ENCODE measurements at regions not wholly inside any gene's neighbourhood (a gene's known extent, or its start where the extent isn't known, plus 50 kb on each side); places are given as distances from the start of the nearest gene placed in this dataset.

- H3K27me3 ChIP-seq (ENCODE audit: control insufficient read depth in 2 of 2, insufficient read depth in 2 of 2, low read length in 2 of 2): no peaks in the 10 kb centered on the region
- peak overlapping the region; percentile 40 to 41 for H3K9ac ChIP-seq (ENCODE audit: low read depth in 1 of 2, low read length in 2 of 2)
- no peaks in the 10 kb centered on the region for H3K36me3 ChIP-seq (ENCODE audit: control insufficient read depth in 2 of 2, insufficient read depth in 2 of 2, low read length in 2 of 2)
- H3K27ac ChIP-seq (ENCODE audit: low read depth in 2 of 2, low read length in 2 of 2): peak overlapping the region; percentile 78 to 82
- no peak overlapping the region for H3K4me3 ChIP-seq (ENCODE audit: low read length in 2 of 2)
- H3K9me3 ChIP-seq (ENCODE audit: control insufficient read depth in 2 of 2, low read length in 2 of 2): no peaks in the 10 kb centered on the region
- peaks cover 12 to 15% of the 10 kb centered on the region in 2 donors for H3K4me1 ChIP-seq (ENCODE audit: control insufficient read depth in 2 of 2, insufficient read depth in 2 of 2, low read length in 2 of 2)
Observed at GRCh38 chr12:123041811-123042655, 61.6 kb downstream of the ARL6IP4 start.

GRCh38 chr12:123041042-123041531 is 60.6 kb downstream of the ARL6IP4 start:
- H3K9ac ChIP-seq (ENCODE audit: low read depth in 1 of 2, low read length in 2 of 2): no peak overlapping the region
- no peaks in the 10 kb centered on the region for H3K27me3 ChIP-seq (ENCODE audit: control insufficient read depth in 2 of 2, insufficient read depth in 2 of 2, low read length in 2 of 2)
- no peak overlapping the region for H3K4me3 ChIP-seq (ENCODE audit: low read length in 2 of 2)
- no peaks in the 10 kb centered on the region for H3K9me3 ChIP-seq (ENCODE audit: control insufficient read depth in 2 of 2, low read length in 2 of 2)
- peaks cover 12 to 15% of the 10 kb centered on the region in 2 donors for H3K4me1 ChIP-seq (ENCODE audit: control insufficient read depth in 2 of 2, insufficient read depth in 2 of 2, low read length in 2 of 2)
- no peaks in the 10 kb centered on the region for H3K36me3 ChIP-seq (ENCODE audit: control insufficient read depth in 2 of 2, insufficient read depth in 2 of 2, low read length in 2 of 2)
- peak overlapping the region; percentile 45 to 82 for H3K27ac ChIP-seq (ENCODE audit: low read depth in 2 of 2, low read length in 2 of 2)

- no peaks in the 10 kb centered on the region for H3K27me3 ChIP-seq (ENCODE audit: control insufficient read depth in 2 of 2, insufficient read depth in 2 of 2, low read length in 2 of 2)
- H3K36me3 ChIP-seq (ENCODE audit: control insufficient read depth in 2 of 2, insufficient read depth in 2 of 2, low read length in 2 of 2): no peaks in the 10 kb centered on the region
- H3K27ac ChIP-seq (ENCODE audit: low read depth in 2 of 2, low read length in 2 of 2): no peak overlapping the region
- no peaks in the 10 kb centered on the region for H3K9me3 ChIP-seq (ENCODE audit: control insufficient read depth in 2 of 2, low read length in 2 of 2)
- H3K4me1 ChIP-seq (ENCODE audit: control insufficient read depth in 2 of 2, insufficient read depth in 2 of 2, low read length in 2 of 2): peaks cover 12 to 15% of the 10 kb centered on the region in 2 donors
- no peak overlapping the region for H3K4me3 ChIP-seq (ENCODE audit: low read length in 2 of 2)
- no peak overlapping the region for H3K9ac ChIP-seq (ENCODE audit: low read depth in 1 of 2, low read length in 2 of 2)
Observed at GRCh38 chr12:123040106-123040505, 59.6 kb downstream of the ARL6IP4 start.

- Histone ChIP-seq H3K4me1 (ENCODE audit: control insufficient read depth in 2 of 2, insufficient read depth in 2 of 2, low read length in 2 of 2) (peaks cover 12 to 15% of the 10 kb centered on the region in 2 donors), H3K9ac (ENCODE audit: low read depth in 1 of 2, low read length in 2 of 2) (no peak overlapping the region), H3K4me3 (ENCODE audit: low read length in 2 of 2) (no peak overlapping the region), H3K36me3 (ENCODE audit: control insufficient read depth in 2 of 2, insufficient read depth in 2 of 2, low read length in 2 of 2) (no peaks in the 10 kb centered on the region), H3K27ac (ENCODE audit: low read depth in 2 of 2, low read length in 2 of 2) (no peak overlapping the region), H3K27me3 (ENCODE audit: control insufficient read depth in 2 of 2, insufficient read depth in 2 of 2, low read length in 2 of 2) (no peaks in the 10 kb centered on the region), H3K9me3 (ENCODE audit: control insufficient read depth in 2 of 2, low read length in 2 of 2) (no peaks in the 10 kb centered on the region)
Observed at GRCh38 chr12:123038966-123039365, 58.5 kb downstream of the ARL6IP4 start.

GRCh38 chr12:123038486-123038885 is 58.0 kb downstream of the ARL6IP4 start:
- H3K36me3 ChIP-seq (ENCODE audit: control insufficient read depth in 2 of 2, insufficient read depth in 2 of 2, low read length in 2 of 2): no peaks in the 10 kb centered on the region
- no peak overlapping the region for H3K4me3 ChIP-seq (ENCODE audit: low read length in 2 of 2)
- peaks cover 8 to 14% of the 10 kb centered on the region in 2 donors for H3K4me1 ChIP-seq (ENCODE audit: control insufficient read depth in 2 of 2, insufficient read depth in 2 of 2, low read length in 2 of 2)
- H3K27me3 ChIP-seq (ENCODE audit: control insufficient read depth in 2 of 2, insufficient read depth in 2 of 2, low read length in 2 of 2): no peaks in the 10 kb centered on the region
- H3K9me3 ChIP-seq (ENCODE audit: control insufficient read depth in 2 of 2, low read length in 2 of 2): no peaks in the 10 kb centered on the region
- H3K27ac ChIP-seq (ENCODE audit: low read depth in 2 of 2, low read length in 2 of 2): no peak overlapping the region
- H3K9ac ChIP-seq (ENCODE audit: low read depth in 1 of 2, low read length in 2 of 2): no peak overlapping the region

- no peak overlapping the region for H3K27ac ChIP-seq (ENCODE audit: low read depth in 2 of 2, low read length in 2 of 2)
- H3K4me1 ChIP-seq (ENCODE audit: control insufficient read depth in 2 of 2, insufficient read depth in 2 of 2, low read length in 2 of 2): peaks cover 7 to 9% of the 10 kb centered on the region in 2 donors
- H3K9ac ChIP-seq (ENCODE audit: low read depth in 1 of 2, low read length in 2 of 2): no peak overlapping the region
- H3K4me3 ChIP-seq (ENCODE audit: low read length in 2 of 2): no peak overlapping the region
- no peaks in the 10 kb centered on the region for H3K9me3 ChIP-seq (ENCODE audit: control insufficient read depth in 2 of 2, low read length in 2 of 2)
- peaks cover 0 to 6% of the 10 kb centered on the region in 2 donors for H3K36me3 ChIP-seq (ENCODE audit: control insufficient read depth in 2 of 2, insufficient read depth in 2 of 2, low read length in 2 of 2)
- no peaks in the 10 kb centered on the region for H3K27me3 ChIP-seq (ENCODE audit: control insufficient read depth in 2 of 2, insufficient read depth in 2 of 2, low read length in 2 of 2)
Observed at GRCh38 chr12:123037791-123038190, 57.3 kb downstream of the ARL6IP4 start.

- no peak overlapping the region for H3K27ac ChIP-seq (ENCODE audit: low read depth in 2 of 2, low read length in 2 of 2)
- no peaks in the 10 kb centered on the region for H3K9me3 ChIP-seq (ENCODE audit: control insufficient read depth in 2 of 2, low read length in 2 of 2)
- H3K36me3 ChIP-seq (ENCODE audit: control insufficient read depth in 2 of 2, insufficient read depth in 2 of 2, low read length in 2 of 2): peaks cover 0 to 6% of the 10 kb centered on the region in 2 donors
- no peaks in the 10 kb centered on the region for H3K27me3 ChIP-seq (ENCODE audit: control insufficient read depth in 2 of 2, insufficient read depth in 2 of 2, low read length in 2 of 2)
- no peak overlapping the region for H3K4me3 ChIP-seq (ENCODE audit: low read length in 2 of 2)
- H3K9ac ChIP-seq (ENCODE audit: low read depth in 1 of 2, low read length in 2 of 2): no peak overlapping the region
- H3K4me1 ChIP-seq (ENCODE audit: control insufficient read depth in 2 of 2, insufficient read depth in 2 of 2, low read length in 2 of 2): peaks cover 3 to 5% of the 10 kb centered on the region in 2 donors
Observed at GRCh38 chr12:123036466-123037285, 56.2 kb downstream of the ARL6IP4 start.

GRCh38 chr12:123035841-123036240 is 55.4 kb downstream of the ARL6IP4 start:
- Histone ChIP-seq H3K27ac (ENCODE audit: low read depth in 2 of 2, low read length in 2 of 2) (no peak overlapping the region), H3K4me1 (ENCODE audit: control insufficient read depth in 2 of 2, insufficient read depth in 2 of 2, low read length in 2 of 2) (no peaks in the 10 kb centered on the region), H3K9ac (ENCODE audit: low read depth in 1 of 2, low read length in 2 of 2) (no peak overlapping the region)

GRCh38 chr12:123034865-123035264 is 54.4 kb downstream of the ARL6IP4 start:
- Histone ChIP-seq H3K27ac (ENCODE audit: low read depth in 2 of 2, low read length in 2 of 2) (no peak overlapping the region), H3K4me1 (ENCODE audit: control insufficient read depth in 2 of 2, insufficient read depth in 2 of 2, low read length in 2 of 2) (no peaks in the 10 kb centered on the region), H3K36me3 (ENCODE audit: control insufficient read depth in 2 of 2, insufficient read depth in 2 of 2, low read length in 2 of 2) (peaks cover 0 to 6% of the 10 kb centered on the region in 2 donors), H3K9me3 (ENCODE audit: control insufficient read depth in 2 of 2, low read length in 2 of 2) (no peaks in the 10 kb centered on the region), H3K27me3 (ENCODE audit: control insufficient read depth in 2 of 2, insufficient read depth in 2 of 2, low read length in 2 of 2) (no peaks in the 10 kb centered on the region), H3K9ac (ENCODE audit: low read depth in 1 of 2, low read length in 2 of 2) (no peak overlapping the region), H3K4me3 (ENCODE audit: low read length in 2 of 2) (no peak overlapping the region)

More at GRCh38 chr12:123035841-123036240, 55.4 kb downstream of the ARL6IP4 start:
- peaks cover 0 to 6% of the 10 kb centered on the region in 2 donors for H3K36me3 ChIP-seq (ENCODE audit: control insufficient read depth in 2 of 2, insufficient read depth in 2 of 2, low read length in 2 of 2)
- no peaks in the 10 kb centered on the region for H3K9me3 ChIP-seq (ENCODE audit: control insufficient read depth in 2 of 2, low read length in 2 of 2)
- H3K27me3 ChIP-seq (ENCODE audit: control insufficient read depth in 2 of 2, insufficient read depth in 2 of 2, low read length in 2 of 2): no peaks in the 10 kb centered on the region
- H3K4me3 ChIP-seq (ENCODE audit: low read length in 2 of 2): no peak overlapping the region

GRCh38 chr12:123034022-123034541 is 53.6 kb downstream of the ARL6IP4 start:
- Histone ChIP-seq H3K27ac (ENCODE audit: low read depth in 2 of 2, low read length in 2 of 2) (no peak overlapping the region), H3K36me3 (ENCODE audit: control insufficient read depth in 2 of 2, insufficient read depth in 2 of 2, low read length in 2 of 2) (peaks cover 0 to 9% of the 10 kb centered on the region in 2 donors), H3K27me3 (ENCODE audit: control insufficient read depth in 2 of 2, insufficient read depth in 2 of 2, low read length in 2 of 2) (no peaks in the 10 kb centered on the region), H3K9ac (ENCODE audit: low read depth in 1 of 2, low read length in 2 of 2) (no peak overlapping the region), H3K4me1 (ENCODE audit: control insufficient read depth in 2 of 2, insufficient read depth in 2 of 2, low read length in 2 of 2) (no peaks in the 10 kb centered on the region), H3K4me3 (ENCODE audit: low read length in 2 of 2) (no peak overlapping the region), H3K9me3 (ENCODE audit: control insufficient read depth in 2 of 2, low read length in 2 of 2) (no peaks in the 10 kb centered on the region)

All from mucosa of rectum (tissue), 2 donors.